ENCODE measurements at regions not wholly inside any gene's neighbourhood (a gene's known extent, or its start where the extent isn't known, plus 50 kb on each side); places are given as distances from the start of the nearest gene placed in this dataset.

- Histone ChIP-seq H3K4me3 (no peak overlapping the region), H3K27ac (no peak overlapping the region), H3K36me3 (no peaks in the 10 kb centered on the region), H3K9me3 (no peaks in the 10 kb centered on the region), H3K27me3 (peaks cover 19% of the 10 kb centered on the region), H3K4me1 (no peaks in the 10 kb centered on the region)
- no peak for DNase-seq (ENCODE audit: low spot score in 2 of 2)
- 60% methylated on average over 4 of the region's 4 CpGs for WGBS
- TF ChIP-seq EP300 (IDR thresholded peaks at IDR 0.05) = no peak
- TF ChIP-seq CTCF (IDR thresholded peaks at IDR 0.05) = no peak
- no peak for TF ChIP-seq POLR2AphosphoS5 (IDR thresholded peaks at IDR 0.05)
- TF ChIP-seq POLR2A (IDR thresholded peaks at IDR 0.05) = no peak
Measured at GRCh38 chr6:167515873-167516507, 191.1 kb downstream of the TTLL2 start.

GRCh38 chr6:167517254-167517916 lies 192.5 kb downstream of the TTLL2 start:
- Histone ChIP-seq H3K27ac (no peak overlapping the region), H3K27me3 (peaks cover 25% of the 10 kb centered on the region), H3K4me1 (no peaks in the 10 kb centered on the region), H3K9me3 (no peaks in the 10 kb centered on the region), H3K4me3 (no peak overlapping the region), H3K36me3 (no peaks in the 10 kb centered on the region)
- DNase-seq (ENCODE audit: low spot score in 2 of 2) = no peak
- TF ChIP-seq EP300 (IDR thresholded peaks at IDR 0.05) (no peak), POLR2AphosphoS5 (IDR thresholded peaks at IDR 0.05) (no peak), POLR2A (IDR thresholded peaks at IDR 0.05) (no peak), CTCF (IDR thresholded peaks at IDR 0.05) (no peak)
- 64% methylated on average over 9 of the region's 9 CpGs for WGBS

- Histone ChIP-seq H3K27me3 (peaks cover 19% of the 10 kb centered on the region), H3K9me3 (no peaks in the 10 kb centered on the region), H3K27ac (no peak overlapping the region), H3K4me1 (no peaks in the 10 kb centered on the region), H3K36me3 (no peaks in the 10 kb centered on the region), H3K4me3 (no peak overlapping the region)
- DNase-seq (ENCODE audit: low spot score in 2 of 2) = no peak
- 78% methylated on average over 6 of the region's 13 CpGs for WGBS
- TF ChIP-seq CTCF (IDR thresholded peaks at IDR 0.05) (no peak), POLR2AphosphoS5 (IDR thresholded peaks at IDR 0.05) (no peak), POLR2A (IDR thresholded peaks at IDR 0.05) (no peak), EP300 (IDR thresholded peaks at IDR 0.05) (no peak)
Measured at GRCh38 chr6:167523426-167523825, 198.5 kb downstream of the TTLL2 start.

GRCh38 chr6:167524261-167525111 lies 199.6 kb downstream of the TTLL2 start:
- Histone ChIP-seq H3K36me3 (no peaks in the 10 kb centered on the region), H3K27me3 (peaks cover 16% of the 10 kb centered on the region), H3K27ac (no peak overlapping the region), H3K4me3 (no peak overlapping the region), H3K4me1 (no peaks in the 10 kb centered on the region), H3K9me3 (no peaks in the 10 kb centered on the region)
- DNase-seq (ENCODE audit: low spot score in 2 of 2) = no peak
- TF ChIP-seq EP300 (IDR thresholded peaks at IDR 0.05) (no peak), POLR2A (IDR thresholded peaks at IDR 0.05) (no peak), POLR2AphosphoS5 (IDR thresholded peaks at IDR 0.05) (no peak), CTCF (IDR thresholded peaks at IDR 0.05) (no peak)
- 71% methylated on average over 19 of the region's 22 CpGs for WGBS

- Histone ChIP-seq H3K27ac (no peak overlapping the region), H3K4me1 (no peaks in the 10 kb centered on the region), H3K4me3 (no peak overlapping the region), H3K36me3 (no peaks in the 10 kb centered on the region), H3K27me3 (peaks cover 14% of the 10 kb centered on the region), H3K9me3 (no peaks in the 10 kb centered on the region)
- WGBS = 90% methylated on average over 6 of the region's 6 CpGs
- DNase-seq (ENCODE audit: low spot score in 2 of 2) = no peak
- TF ChIP-seq POLR2A (IDR thresholded peaks at IDR 0.05) (no peak), EP300 (IDR thresholded peaks at IDR 0.05) (no peak)
Measured at GRCh38 chr6:167525774-167526173, 200.9 kb downstream of the TTLL2 start.

Data from suprapubic skin (tissue), 4 donors.